D721Med (cell line): ENCODE measurements at regions not wholly inside any gene's neighbourhood (a gene's known extent, or its start where the extent isn't known, plus 50 kb on each side); places are given as distances from the start of the nearest gene placed in this dataset.

Source experiments
- DNase-seq: peaks from one replicate; pipeline ENCODE4 v3.0.0; 2011; ENCODE audit warnings: low spot score; ENCODE audit not compliant: insufficient read length
- FAIRE-seq: peaks from 2 replicates; lab custom pipeline; 2011; peaks lifted over from hg19 to GRCh38; lab: Jason Lieb, UNC
- TF ChIP-seq, protein P1 (sequence below): IDR thresholded peaks from 2 replicates; pipeline ENCODE4 v1.5.1; 2012; ENCODE audit warnings: mild to moderate bottlenecking, control low read depth; ENCODE audit not compliant: insufficient read depth; ENCODE audit errors: missing control alignments

DNA sequence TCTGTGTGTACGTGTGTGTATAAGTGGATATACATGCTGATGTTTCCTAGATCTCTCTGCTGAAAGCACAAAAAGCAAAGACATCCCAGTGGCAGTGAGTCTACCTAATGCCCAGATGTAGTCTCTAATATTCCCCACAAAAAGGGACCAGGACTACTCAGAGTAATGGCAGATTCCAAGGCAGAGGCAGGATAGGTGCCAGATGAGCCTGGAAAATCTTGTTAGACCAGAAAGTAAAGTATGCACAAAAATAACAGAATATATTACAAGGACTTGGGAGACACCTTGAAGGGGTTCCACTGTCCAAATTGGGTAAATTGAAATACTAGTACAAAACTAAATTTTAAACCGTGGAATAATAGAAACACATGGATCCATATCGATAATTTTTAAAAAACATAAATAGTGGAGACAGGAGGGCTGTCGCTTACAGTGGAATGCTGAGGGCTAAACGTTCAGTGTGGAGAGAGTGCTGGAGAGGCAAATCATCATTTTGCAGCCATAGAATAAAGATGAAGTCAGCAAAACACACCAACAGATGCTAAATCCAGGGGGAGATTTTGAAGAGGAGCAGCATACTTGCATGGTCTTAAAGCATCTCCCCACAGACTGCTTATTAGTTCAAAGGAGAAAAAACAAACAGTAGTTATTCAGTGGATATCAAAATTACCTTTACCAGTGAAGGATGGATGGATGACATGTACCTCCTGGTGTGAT is 123.4 kb upstream of the TSPAN5 start:
- no peak for FAIRE-seq
- DNase-seq: no peak
- TF ChIP-seq, protein P1, sequence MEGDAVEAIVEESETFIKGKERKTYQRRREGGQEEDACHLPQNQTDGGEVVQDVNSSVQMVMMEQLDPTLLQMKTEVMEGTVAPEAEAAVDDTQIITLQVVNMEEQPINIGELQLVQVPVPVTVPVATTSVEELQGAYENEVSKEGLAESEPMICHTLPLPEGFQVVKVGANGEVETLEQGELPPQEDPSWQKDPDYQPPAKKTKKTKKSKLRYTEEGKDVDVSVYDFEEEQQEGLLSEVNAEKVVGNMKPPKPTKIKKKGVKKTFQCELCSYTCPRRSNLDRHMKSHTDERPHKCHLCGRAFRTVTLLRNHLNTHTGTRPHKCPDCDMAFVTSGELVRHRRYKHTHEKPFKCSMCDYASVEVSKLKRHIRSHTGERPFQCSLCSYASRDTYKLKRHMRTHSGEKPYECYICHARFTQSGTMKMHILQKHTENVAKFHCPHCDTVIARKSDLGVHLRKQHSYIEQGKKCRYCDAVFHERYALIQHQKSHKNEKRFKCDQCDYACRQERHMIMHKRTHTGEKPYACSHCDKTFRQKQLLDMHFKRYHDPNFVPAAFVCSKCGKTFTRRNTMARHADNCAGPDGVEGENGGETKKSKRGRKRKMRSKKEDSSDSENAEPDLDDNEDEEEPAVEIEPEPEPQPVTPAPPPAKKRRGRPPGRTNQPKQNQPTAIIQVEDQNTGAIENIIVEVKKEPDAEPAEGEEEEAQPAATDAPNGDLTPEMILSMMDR: no peak

DNA sequence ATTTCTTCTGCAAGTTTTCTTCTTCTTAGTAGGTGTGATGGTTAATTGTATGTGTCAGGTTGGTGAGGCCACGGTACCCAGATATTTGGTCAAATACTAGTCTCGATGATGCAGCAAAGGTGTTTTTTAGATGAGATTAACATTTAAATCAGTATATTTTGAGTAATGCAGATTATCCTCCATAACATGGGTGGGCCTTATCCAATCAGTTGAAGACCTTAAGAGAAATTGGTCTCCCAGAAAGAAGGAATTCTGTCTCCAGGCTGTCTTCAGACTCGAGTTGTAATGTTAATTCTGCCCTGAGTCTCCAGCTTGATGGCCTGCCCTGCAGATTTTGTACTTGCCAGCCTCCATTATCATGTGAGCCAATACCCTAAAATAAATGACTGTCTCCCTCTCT is 122.5 kb upstream of the TSPAN5 start:
- TF ChIP-seq, protein P1: no peak
- no peak for DNase-seq
- no peak for FAIRE-seq

GRCh38 chr4:98779088-98779487 is 120.7 kb upstream of the TSPAN5 start:
- FAIRE-seq: no peak
- TF ChIP-seq, protein P1: no peak
- DNase-seq: no peak

GRCh38 chr4:98778206-98778605 is 119.8 kb upstream of the TSPAN5 start:
- TF ChIP-seq, protein P1: no peak
- no peak for FAIRE-seq
- DNase-seq: no peak

GRCh38 chr4:98775672-98776071 is 117.3 kb upstream of the TSPAN5 start:
- no peak for FAIRE-seq
- TF ChIP-seq, protein P1: no peak
- DNase-seq: no peak

GRCh38 chr4:98773638-98774037 is 115.2 kb upstream of the TSPAN5 start:
- no peak for DNase-seq
- TF ChIP-seq, protein P1: no peak
- no peak for FAIRE-seq

GRCh38 chr4:98771959-98772632 is 113.7 kb upstream of the TSPAN5 start:
- TF ChIP-seq, protein P1: no peak
- DNase-seq: no peak
- FAIRE-seq: no peak
